ENCODE measurements at regions not wholly inside any gene's neighbourhood (a gene's known extent, or its start where the extent isn't known, plus 50 kb on each side); places are given as distances from the start of the nearest gene placed in this dataset.

- H3K27me3 Mint-ChIP-seq: peaks cover 3% of the 10 kb centered on the region
- H3K4me3 Mint-ChIP-seq: no peak overlapping the region
- no peaks in the 10 kb centered on the region for H3K9me3 Mint-ChIP-seq
- no peaks in the 10 kb centered on the region for H3K36me3 Mint-ChIP-seq
- DNase-seq (no peak), ATAC-seq (ENCODE audit: low read depth) (no peak)
- H3K27ac Mint-ChIP-seq: no peak overlapping the region
- POLR2A ChIA-PET: interaction anchor here (0.6 kb wide), 1 partner anchor 909 kb away, joined by 3 read pairs; no protein-coding TSS in a partner anchor
- peaks cover 9% of the 10 kb centered on the region for H3K4me1 Mint-ChIP-seq
Observed at GRCh38 chr15:66943456-66944095, 121.8 kb upstream of the SMAD3 start.

GRCh38 chr15:66944121-66944520 is 121.3 kb upstream of the SMAD3 start:
- Mint-ChIP-seq H3K27ac (no peak overlapping the region), H3K4me3 (no peak overlapping the region), H3K36me3 (no peaks in the 10 kb centered on the region), H3K27me3 (peaks cover 3% of the 10 kb centered on the region), H3K9me3 (no peaks in the 10 kb centered on the region), H3K4me1 (peaks cover 9% of the 10 kb centered on the region)
- POLR2A ChIA-PET: interaction anchor here (0.6 kb wide), 1 partner anchor 909 kb away, joined by 3 read pairs; no protein-coding TSS in a partner anchor
- no peak for DNase-seq
- ATAC-seq (ENCODE audit: low read depth): no peak

GRCh38 chr15:66945286-66945685 is 120.1 kb upstream of the SMAD3 start:
- H3K36me3 Mint-ChIP-seq: no peaks in the 10 kb centered on the region
- no peak for ATAC-seq (ENCODE audit: low read depth)

GRCh38 chr15:66945842-66946241 is 119.6 kb upstream of the SMAD3 start:
- ATAC-seq (ENCODE audit: low read depth) (no peak), DNase-seq (no peak)
- no peak overlapping the region for H3K27ac Mint-ChIP-seq
- H3K4me1 Mint-ChIP-seq: peaks cover 3% of the 10 kb centered on the region
- H3K9me3 Mint-ChIP-seq: no peaks in the 10 kb centered on the region
- H3K36me3 Mint-ChIP-seq: no peaks in the 10 kb centered on the region
- peaks cover 3% of the 10 kb centered on the region for H3K27me3 Mint-ChIP-seq
- POLR2A ChIA-PET: no interaction called here
- H3K4me3 Mint-ChIP-seq: no peak overlapping the region

More at GRCh38 chr15:66945286-66945685, 120.1 kb upstream of the SMAD3 start:
- Mint-ChIP-seq H3K27me3 (peaks cover 3% of the 10 kb centered on the region), H3K9me3 (no peaks in the 10 kb centered on the region), H3K4me1 (peaks cover 6% of the 10 kb centered on the region), H3K27ac (no peak overlapping the region), H3K4me3 (no peak overlapping the region)
- no peak for DNase-seq
- POLR2A ChIA-PET: no interaction called here

GRCh38 chr15:66946578-66947164 is 118.7 kb upstream of the SMAD3 start:
- Mint-ChIP-seq H3K4me3 (peak overlapping the region; percentile 36), H3K36me3 (no peaks in the 10 kb centered on the region), H3K27me3 (peaks cover 5% of the 10 kb centered on the region), H3K27ac (no peak overlapping the region), H3K9me3 (no peaks in the 10 kb centered on the region), H3K4me1 (peaks cover 2% of the 10 kb centered on the region)
- ATAC-seq (ENCODE audit: low read depth): peak; percentile 75
- peak; percentile 76 for DNase-seq
- POLR2A ChIA-PET: no interaction called here

GRCh38 chr15:66947471-66947870 is 117.9 kb upstream of the SMAD3 start:
- DNase-seq (no peak), ATAC-seq (ENCODE audit: low read depth) (no peak)
- no peak overlapping the region for H3K27ac Mint-ChIP-seq
- no peak overlapping the region for H3K4me3 Mint-ChIP-seq
- H3K36me3 Mint-ChIP-seq: no peaks in the 10 kb centered on the region
- H3K4me1 Mint-ChIP-seq: peaks cover 2% of the 10 kb centered on the region
- POLR2A ChIA-PET: no interaction called here
- no peaks in the 10 kb centered on the region for H3K9me3 Mint-ChIP-seq
- H3K27me3 Mint-ChIP-seq: peaks cover 10% of the 10 kb centered on the region

- POLR2A ChIA-PET: interaction anchor here (0.8 kb wide), 1 partner anchor 14 kb away, joined by 3 read pairs; no protein-coding TSS in a partner anchor
- Mint-ChIP-seq H3K27me3 (peaks cover 13% of the 10 kb centered on the region), H3K9me3 (no peaks in the 10 kb centered on the region), H3K4me1 (peaks cover 2% of the 10 kb centered on the region), H3K27ac (no peak overlapping the region), H3K36me3 (no peaks in the 10 kb centered on the region), H3K4me3 (no peak overlapping the region)
- ATAC-seq (ENCODE audit: low read depth): no peak
- DNase-seq: no peak
Observed at GRCh38 chr15:66948294-66948693, 117.1 kb upstream of the SMAD3 start.

GRCh38 chr15:66950114-66950513 is 115.3 kb upstream of the SMAD3 start:
- POLR2A ChIA-PET: interaction anchor here (0.6 kb wide), 1 partner anchor 813 kb away, joined by 3 read pairs; no protein-coding TSS in a partner anchor
- peaks cover 13% of the 10 kb centered on the region for H3K27me3 Mint-ChIP-seq
- no peak overlapping the region for H3K27ac Mint-ChIP-seq

GRCh38 chr15:66951531-66952320 is 113.7 kb upstream of the SMAD3 start:
- H3K9me3 Mint-ChIP-seq: no peaks in the 10 kb centered on the region
- POLR2A ChIA-PET: no interaction called here
- no peak for DNase-seq
- no peak overlapping the region for H3K27ac Mint-ChIP-seq
- peaks cover 10% of the 10 kb centered on the region for H3K27me3 Mint-ChIP-seq
- H3K4me3 Mint-ChIP-seq: no peak overlapping the region
- peaks cover 2% of the 10 kb centered on the region for H3K4me1 Mint-ChIP-seq
- no peaks in the 10 kb centered on the region for H3K36me3 Mint-ChIP-seq
- no peak for ATAC-seq (ENCODE audit: low read depth)

More at GRCh38 chr15:66950114-66950513, 115.3 kb upstream of the SMAD3 start:
- no peaks in the 10 kb centered on the region for H3K9me3 Mint-ChIP-seq
- ATAC-seq (ENCODE audit: low read depth) (no peak), DNase-seq (no peak)
- H3K36me3 Mint-ChIP-seq: no peaks in the 10 kb centered on the region
- peaks cover 2% of the 10 kb centered on the region for H3K4me1 Mint-ChIP-seq
- no peak overlapping the region for H3K4me3 Mint-ChIP-seq

GRCh38 chr15:66952756-66953522 is 112.5 kb upstream of the SMAD3 start:
- no peak overlapping the region for H3K4me3 Mint-ChIP-seq
- no peak overlapping the region for H3K27ac Mint-ChIP-seq
- no peak for ATAC-seq (ENCODE audit: low read depth)
- POLR2A ChIA-PET: no interaction called here
- no peaks in the 10 kb centered on the region for H3K9me3 Mint-ChIP-seq
- H3K4me1 Mint-ChIP-seq: peaks cover 1% of the 10 kb centered on the region
- H3K36me3 Mint-ChIP-seq: no peaks in the 10 kb centered on the region
- peaks cover 10% of the 10 kb centered on the region for H3K27me3 Mint-ChIP-seq
- no peak for DNase-seq

- Mint-ChIP-seq H3K27ac (no peak overlapping the region), H3K9me3 (no peaks in the 10 kb centered on the region), H3K36me3 (no peaks in the 10 kb centered on the region), H3K4me3 (no peak overlapping the region), H3K27me3 (peaks cover 10% of the 10 kb centered on the region), H3K4me1 (no peaks in the 10 kb centered on the region)
- ATAC-seq (ENCODE audit: low read depth): no peak
- POLR2A ChIA-PET: no interaction called here
- no peak for DNase-seq
Observed at GRCh38 chr15:66953523-66954229, 111.7 kb upstream of the SMAD3 start.

GRCh38 chr15:66954601-66955000 is 110.8 kb upstream of the SMAD3 start:
- ATAC-seq (ENCODE audit: low read depth) (no peak), DNase-seq (no peak)
- H3K4me3 Mint-ChIP-seq: no peak overlapping the region
- POLR2A ChIA-PET: no interaction called here
- H3K9me3 Mint-ChIP-seq: no peaks in the 10 kb centered on the region
- H3K27ac Mint-ChIP-seq: no peak overlapping the region
- H3K4me1 Mint-ChIP-seq: no peaks in the 10 kb centered on the region
- H3K27me3 Mint-ChIP-seq: peaks cover 10% of the 10 kb centered on the region
- H3K36me3 Mint-ChIP-seq: no peaks in the 10 kb centered on the region
